HFFc6 (cell line): ENCODE measurements at regions not wholly inside any gene's neighbourhood (a gene's known extent, or its start where the extent isn't known, plus 50 kb on each side); places are given as distances from the start of the nearest gene placed in this dataset. TPM values are rescaled to one million over a fixed set of nuclear protein-coding genes. Genes with fewer than 3 reads are reported as not detected.

Experiments used
- DNase-seq: peaks from one replicate; pipeline ENCODE4 v3.0.0-alpha.2; 2018
- H3K27ac Mint-ChIP-seq: 2 replicates; pipeline ENCODE4 v1.8.0; 2020; ENCODE audit warnings: mild to moderate bottlenecking, mixed read lengths
- H3K27me3 Mint-ChIP-seq: 2 replicates; pipeline ENCODE4 v1.8.0; 2021; ENCODE audit warnings: mild to moderate bottlenecking, moderate library complexity, mixed read lengths; ENCODE audit not compliant: insufficient read depth
- H3K36me3 Mint-ChIP-seq: 2 replicates; pipeline ENCODE4 v1.8.0; 2021; ENCODE audit warnings: low read depth, mixed read lengths
- H3K4me1 Mint-ChIP-seq: 2 replicates; pipeline ENCODE4 v1.8.0; 2020; ENCODE audit warnings: low read depth, mixed read lengths
- H3K4me3 Mint-ChIP-seq: 2 replicates; pipeline ENCODE4 v1.8.0; 2020; ENCODE audit warnings: mild to moderate bottlenecking, moderate library complexity, mixed read lengths
- H3K9me3 Mint-ChIP-seq: 2 replicates; pipeline ENCODE4 v1.8.0; 2020; ENCODE audit warnings: mild to moderate bottlenecking, mixed read lengths
- microRNA-seq: library from miRNA; unstranded; fragments of <30 nt; microRNA quantifications from one replicate; pipeline ENCODE4, GENCODE V29; 2019
- TF ChIP-seq, protein P1 (sequence below): fragments of 200-600 bp; sonication (generic); IDR thresholded peaks from 2 replicates; pipeline ENCODE4 v1.5.0; 2021; ENCODE audit warnings: antibody characterized with exemption, mild to moderate bottlenecking

DNA sequence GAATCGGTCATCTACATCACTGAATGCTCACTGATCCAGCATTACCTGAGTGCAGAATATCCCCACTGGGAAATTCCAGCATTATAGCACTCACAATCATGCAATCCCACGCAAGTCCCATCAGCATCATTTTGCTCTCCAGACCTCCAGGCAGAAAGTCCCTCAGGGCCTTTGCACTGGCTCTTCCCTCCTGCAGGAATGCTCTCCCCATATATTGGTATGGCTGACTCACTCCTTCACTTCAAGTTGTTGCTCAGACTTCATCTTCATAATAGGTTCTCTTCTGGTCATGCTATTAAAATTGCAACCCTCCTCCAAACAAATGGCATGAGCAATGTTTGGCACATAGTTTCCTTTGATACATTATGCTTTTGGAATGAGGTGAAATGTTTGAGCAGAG, 64.7 kb upstream of the CELF4 start:
- no peaks in the 10 kb centered on the region for H3K36me3 Mint-ChIP-seq
- H3K27me3 Mint-ChIP-seq, result no peaks in the 10 kb centered on the region
- H3K4me3 Mint-ChIP-seq, result no peak overlapping the region
- no peak for DNase-seq
- no peaks in the 10 kb centered on the region for H3K4me1 Mint-ChIP-seq
- TF ChIP-seq, protein P1, sequence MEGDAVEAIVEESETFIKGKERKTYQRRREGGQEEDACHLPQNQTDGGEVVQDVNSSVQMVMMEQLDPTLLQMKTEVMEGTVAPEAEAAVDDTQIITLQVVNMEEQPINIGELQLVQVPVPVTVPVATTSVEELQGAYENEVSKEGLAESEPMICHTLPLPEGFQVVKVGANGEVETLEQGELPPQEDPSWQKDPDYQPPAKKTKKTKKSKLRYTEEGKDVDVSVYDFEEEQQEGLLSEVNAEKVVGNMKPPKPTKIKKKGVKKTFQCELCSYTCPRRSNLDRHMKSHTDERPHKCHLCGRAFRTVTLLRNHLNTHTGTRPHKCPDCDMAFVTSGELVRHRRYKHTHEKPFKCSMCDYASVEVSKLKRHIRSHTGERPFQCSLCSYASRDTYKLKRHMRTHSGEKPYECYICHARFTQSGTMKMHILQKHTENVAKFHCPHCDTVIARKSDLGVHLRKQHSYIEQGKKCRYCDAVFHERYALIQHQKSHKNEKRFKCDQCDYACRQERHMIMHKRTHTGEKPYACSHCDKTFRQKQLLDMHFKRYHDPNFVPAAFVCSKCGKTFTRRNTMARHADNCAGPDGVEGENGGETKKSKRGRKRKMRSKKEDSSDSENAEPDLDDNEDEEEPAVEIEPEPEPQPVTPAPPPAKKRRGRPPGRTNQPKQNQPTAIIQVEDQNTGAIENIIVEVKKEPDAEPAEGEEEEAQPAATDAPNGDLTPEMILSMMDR, result no peak
- H3K9me3 Mint-ChIP-seq, result peaks cover 58% of the 10 kb centered on the region
- H3K27ac Mint-ChIP-seq, result no peak overlapping the region

DNA sequence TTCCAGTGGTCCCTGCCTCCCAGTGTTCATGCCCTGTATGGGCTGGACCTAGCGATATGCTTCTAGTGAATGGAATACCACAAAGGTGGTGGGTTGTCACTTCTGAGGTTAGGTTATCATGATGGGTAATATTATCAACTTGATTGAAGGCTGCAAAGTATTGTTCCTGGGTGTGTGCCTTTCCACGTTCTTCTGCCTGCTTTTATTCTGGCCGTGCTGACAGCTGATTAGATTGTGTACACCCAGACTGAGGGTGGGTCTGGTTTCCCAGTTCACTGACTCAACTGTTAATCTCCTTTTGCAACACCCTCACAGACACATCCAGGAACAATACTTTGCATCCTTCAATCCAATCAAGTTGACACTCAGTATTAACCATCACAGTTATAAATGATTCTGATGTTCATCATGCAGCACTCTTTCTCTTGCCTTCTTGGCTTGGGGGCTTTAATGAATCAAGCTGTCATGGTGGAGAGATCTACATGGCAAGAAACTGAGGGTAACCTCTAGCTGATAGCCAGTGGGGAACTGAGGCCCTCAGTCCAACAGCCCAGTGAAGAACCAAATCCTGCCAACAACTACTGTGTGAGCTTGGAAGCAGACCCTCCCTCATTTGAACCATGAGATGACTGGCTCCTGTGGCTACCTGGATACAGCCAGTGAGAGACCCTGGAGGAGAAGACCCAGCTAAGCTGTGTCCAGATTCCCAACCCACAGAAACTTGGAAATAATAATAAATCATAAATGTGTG, 63.0 kb upstream of the CELF4 start:
- Mint-ChIP-seq H3K4me1 (no peaks in the 10 kb centered on the region), H3K27me3 (0 out of 2 replicates have a peak, but pooled peaks cover 2% of the 10 kb centered on the region), H3K4me3 (no peak overlapping the region), H3K36me3 (no peaks in the 10 kb centered on the region), H3K27ac (no peak overlapping the region), H3K9me3 (peaks cover 58% of the 10 kb centered on the region)
- DNase-seq, result no peak
- TF ChIP-seq, protein P1, result no peak

GRCh38 chr18:37624318-37624717, 58.7 kb upstream of the CELF4 start:
- no peak overlapping the region for H3K27ac Mint-ChIP-seq
- H3K9me3 Mint-ChIP-seq, result peaks cover 52% of the 10 kb centered on the region
- TF ChIP-seq, protein P1, result no peak
- 0 out of 2 replicates have a peak, but pooled peaks cover 3% of the 10 kb centered on the region for H3K27me3 Mint-ChIP-seq
- H3K4me1 Mint-ChIP-seq, result no peaks in the 10 kb centered on the region
- no peak overlapping the region for H3K4me3 Mint-ChIP-seq
- H3K36me3 Mint-ChIP-seq, result no peaks in the 10 kb centered on the region
- DNase-seq, result no peak

- H3K36me3 Mint-ChIP-seq, result no peaks in the 10 kb centered on the region
- TF ChIP-seq, protein P1, result no peak
- no peak overlapping the region for H3K27ac Mint-ChIP-seq
- H3K4me1 Mint-ChIP-seq, result no peaks in the 10 kb centered on the region
- peaks cover 27% of the 10 kb centered on the region for H3K9me3 Mint-ChIP-seq
- 0 out of 2 replicates have a peak, but pooled peaks cover 3% of the 10 kb centered on the region for H3K27me3 Mint-ChIP-seq
- DNase-seq, result no peak
- H3K4me3 Mint-ChIP-seq, result no peak overlapping the region
Measured at GRCh38 chr18:37619964-37620363, 54.4 kb upstream of the CELF4 start.

- peaks cover 18% of the 10 kb centered on the region for H3K9me3 Mint-ChIP-seq
Measured at GRCh38 chr18:37617623-37618022, 52.0 kb upstream of the CELF4 start.

More at GRCh38 chr18:37617623-37618022, 52.0 kb upstream of the CELF4 start:
- no peaks in the 10 kb centered on the region for H3K36me3 Mint-ChIP-seq
- no peak overlapping the region for H3K4me3 Mint-ChIP-seq
- H3K27ac Mint-ChIP-seq, result no peak overlapping the region
- no peak for DNase-seq
- TF ChIP-seq, protein P1, result no peak
- H3K27me3 Mint-ChIP-seq, result no peaks in the 10 kb centered on the region
- H3K4me1 Mint-ChIP-seq, result no peaks in the 10 kb centered on the region

Small RNA genes in the stretch of these regions (microRNA-seq; reads per million reads assigned to microRNA genes)
- gene MIR4318, result not detected
- not detected for gene MIR5583-1
- gene MIR5583-2, result not detected
- gene MIR924, result not detected
